GM18517 (cell line): ENCODE measurements at regions not wholly inside any gene's neighbourhood (a gene's known extent, or its start where the extent isn't known, plus 50 kb on each side); places are given as distances from the start of the nearest gene placed in this dataset.
A peak's percentile ranks its signal among the peaks of the same experiment; 100 is the strongest.

Experiments used
- ATAC-seq: cut with Tn5 transposase; IDR thresholded peaks from one replicate; pipeline ENCODE4 v1.9.1; 2021; ENCODE audit warnings: mild to moderate bottlenecking, moderate library complexity; ENCODE audit not compliant: unreplicated experiment

GRCh38 chr11:8340296-8340695 is 76.6 kb upstream of the LMO1 start:
- no peak for ATAC-seq

- no peak for ATAC-seq
Observed at GRCh38 chr11:8339592-8340022, 75.9 kb upstream of the LMO1 start.

- no peak for ATAC-seq
Observed at GRCh38 chr11:8338138-8338537, 74.5 kb upstream of the LMO1 start.

- ATAC-seq: no peak
Observed at GRCh38 chr11:8337130-8337795, 73.6 kb upstream of the LMO1 start.

GRCh38 chr11:8336356-8337129 is 72.9 kb upstream of the LMO1 start:
- ATAC-seq: no peak

GRCh38 chr11:8335683-8336082 is 72.0 kb upstream of the LMO1 start:
- no peak for ATAC-seq

GRCh38 chr11:8335186-8335585 is 71.5 kb upstream of the LMO1 start:
- no peak for ATAC-seq

GRCh38 chr11:8333811-8334401 is 70.2 kb upstream of the LMO1 start:
- no peak for ATAC-seq

GRCh38 chr11:8333376-8333775 is 69.7 kb upstream of the LMO1 start:
- ATAC-seq: no peak

- no peak for ATAC-seq
Observed at GRCh38 chr11:8332891-8333290, 69.2 kb upstream of the LMO1 start.

- no peak for ATAC-seq
Observed at GRCh38 chr11:8332196-8332595, 68.5 kb upstream of the LMO1 start.

- ATAC-seq: no peak
Observed at GRCh38 chr11:8331767-8332166, 68.1 kb upstream of the LMO1 start.

- ATAC-seq: no peak
Observed at GRCh38 chr11:8330896-8331295, 67.2 kb upstream of the LMO1 start.

- no peak for ATAC-seq
Observed at GRCh38 chr11:8330404-8330803, 66.7 kb upstream of the LMO1 start.

GRCh38 chr11:8329847-8330361 is 66.2 kb upstream of the LMO1 start:
- ATAC-seq: no peak

GRCh38 chr11:8329336-8329735 is 65.7 kb upstream of the LMO1 start:
- no peak for ATAC-seq

GRCh38 chr11:8328848-8329330 is 65.2 kb upstream of the LMO1 start:
- peak; percentile 65 for ATAC-seq

- ATAC-seq: no peak
Observed at GRCh38 chr11:8328231-8328794, 64.6 kb upstream of the LMO1 start.

GRCh38 chr11:8327761-8328192 is 64.1 kb upstream of the LMO1 start:
- ATAC-seq: peak; percentile 78

- no peak for ATAC-seq
Observed at GRCh38 chr11:8326337-8326736, 62.7 kb upstream of the LMO1 start.

GRCh38 chr11:8325591-8326304 is 62.1 kb upstream of the LMO1 start:
- no peak for ATAC-seq
